ENCODE measurements at regions not wholly inside any gene's neighbourhood (a gene's known extent, or its start where the extent isn't known, plus 50 kb on each side); places are given as distances from the start of the nearest gene placed in this dataset.
"Not testable (repeated sequence)": the region's sequence is repeated elsewhere in the genome, so short reads cannot be mapped to it uniquely, and the experiment has no call there.

DNA sequence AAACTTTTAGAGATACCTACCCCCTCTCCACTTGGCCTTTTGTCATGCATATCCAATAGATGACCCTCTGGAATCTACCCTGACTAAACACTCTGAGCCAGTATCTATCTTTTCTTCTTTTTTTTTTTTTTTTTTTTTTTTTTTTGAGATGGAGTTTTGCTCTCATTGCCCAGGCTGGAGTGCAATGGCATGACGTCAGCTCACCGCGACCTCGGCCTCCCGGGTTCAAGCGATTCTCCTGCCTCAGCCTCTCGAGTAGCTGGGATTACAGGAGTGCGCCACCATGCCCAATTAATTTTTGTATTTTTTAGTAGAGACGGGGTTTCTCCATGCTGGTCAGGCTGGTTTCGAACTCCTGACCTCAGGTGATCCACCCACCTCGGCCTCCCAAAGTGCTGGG is 50.8 kb upstream of the GRIN2B start:
- DNase-seq (ENCODE audit: low spot score); intact Hi-C loops (cut with DNase I): not testable (repeated sequence)

- intact Hi-C loops (cut with DNase I), result no loop called here
- DNase-seq (ENCODE audit: low spot score), result no peak
Observed at GRCh38 chr12:14043776-14044175, 62.4 kb upstream of the GRIN2B start.

DNA sequence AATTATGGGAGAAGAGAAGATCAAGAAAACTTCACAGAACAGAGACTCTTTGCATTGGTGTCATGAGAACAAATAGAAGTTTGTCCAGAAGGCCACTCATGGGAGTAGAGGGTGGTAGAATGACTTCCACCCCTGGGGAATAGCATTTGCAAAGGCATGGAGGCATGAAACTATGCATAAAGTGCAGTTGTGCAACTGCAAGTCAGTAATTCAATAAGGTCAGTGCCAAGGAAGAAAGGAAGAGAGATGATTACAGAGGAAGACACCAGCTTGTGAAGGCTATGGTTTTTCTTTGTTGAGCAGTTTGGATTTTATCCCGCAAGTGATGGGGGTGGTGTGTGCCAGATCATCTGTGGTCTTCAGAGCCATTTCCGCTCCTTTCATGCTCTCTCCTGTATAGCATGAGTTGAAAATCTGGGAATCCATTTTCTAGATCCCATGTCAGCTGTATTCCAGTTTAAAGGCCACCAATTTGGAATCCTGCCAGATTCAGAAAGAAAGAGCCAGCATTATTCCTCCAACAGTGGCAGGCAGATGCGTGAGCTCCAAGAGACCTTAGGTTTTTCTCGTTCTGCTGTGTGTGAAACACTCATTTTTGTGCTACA is 67.6 kb upstream of the GRIN2B start:
- DNase-seq (ENCODE audit: low spot score), result no peak
- intact Hi-C loops (cut with DNase I), result no loop called here

DNA sequence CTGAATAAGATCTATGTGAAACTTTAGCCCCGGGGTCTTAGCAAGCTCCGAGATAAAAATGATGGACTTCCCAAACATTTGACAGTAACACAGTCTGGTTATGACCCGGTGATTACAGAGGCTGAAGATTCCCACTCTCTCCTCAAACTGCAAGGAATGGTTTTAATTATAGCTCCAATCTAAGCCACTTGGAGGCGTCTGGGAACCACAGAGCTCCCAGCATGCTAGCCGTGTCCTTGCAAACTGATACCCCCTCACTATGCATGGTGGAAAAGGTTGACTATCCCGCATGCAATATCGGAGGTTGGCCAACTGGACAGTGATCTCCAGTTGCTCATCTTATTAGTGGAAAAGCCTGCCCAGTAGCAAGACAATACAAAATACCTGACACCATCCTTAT is 76.5 kb upstream of the GRIN2B start:
- intact Hi-C loops (cut with DNase I), result no loop called here
- DNase-seq (ENCODE audit: low spot score), result no peak

DNA sequence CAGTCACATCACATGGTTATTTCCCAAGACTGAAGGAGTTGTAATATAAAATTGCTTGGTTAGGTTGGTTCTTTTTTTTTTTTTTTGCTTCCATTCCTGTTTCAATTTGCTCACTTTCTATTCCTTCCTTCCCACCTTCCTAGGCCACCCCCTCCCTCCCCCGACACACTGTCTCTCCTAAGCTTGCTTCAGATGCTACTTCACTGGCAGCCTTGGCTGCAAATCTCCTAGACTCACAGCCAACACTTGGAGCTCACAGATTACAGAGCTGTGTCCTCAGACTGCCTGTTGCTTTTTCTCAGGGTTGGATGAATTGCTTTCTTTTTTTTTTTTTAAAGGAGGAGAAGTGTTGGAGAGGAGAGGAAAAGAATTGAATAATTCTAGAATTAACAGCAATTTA is 77.3 kb upstream of the GRIN2B start:
- intact Hi-C loops (cut with DNase I), result no loop called here

DNA sequence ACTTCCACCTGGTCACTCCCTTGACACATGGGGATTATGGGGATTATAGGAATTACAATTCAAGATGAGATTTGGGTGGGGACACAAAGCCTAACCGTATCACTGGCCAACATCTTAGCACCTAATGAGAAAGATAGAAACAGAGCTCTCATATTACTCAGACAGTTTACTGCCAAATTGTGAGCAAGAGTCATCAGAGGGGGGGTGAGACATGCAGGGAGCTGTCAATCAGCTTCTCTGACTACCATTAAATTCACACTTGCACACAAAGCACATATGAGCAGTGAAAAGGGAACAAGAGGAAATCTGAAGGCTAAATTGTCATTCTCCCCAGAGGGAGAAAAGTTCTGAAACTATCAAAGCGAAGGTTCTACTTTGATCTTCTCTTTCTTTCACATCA is 78.1 kb upstream of the GRIN2B start:
- DNase-seq (ENCODE audit: low spot score), result no peak
- intact Hi-C loops (cut with DNase I), result no loop called here

More for the DNA sequence above, 77.3 kb upstream of the GRIN2B start:
- no peak for DNase-seq (ENCODE audit: low spot score)

- intact Hi-C loops (cut with DNase I), result no loop called here
- DNase-seq (ENCODE audit: low spot score), result no peak
Observed at GRCh38 chr12:14065616-14066015, 84.2 kb upstream of the GRIN2B start.

DNA sequence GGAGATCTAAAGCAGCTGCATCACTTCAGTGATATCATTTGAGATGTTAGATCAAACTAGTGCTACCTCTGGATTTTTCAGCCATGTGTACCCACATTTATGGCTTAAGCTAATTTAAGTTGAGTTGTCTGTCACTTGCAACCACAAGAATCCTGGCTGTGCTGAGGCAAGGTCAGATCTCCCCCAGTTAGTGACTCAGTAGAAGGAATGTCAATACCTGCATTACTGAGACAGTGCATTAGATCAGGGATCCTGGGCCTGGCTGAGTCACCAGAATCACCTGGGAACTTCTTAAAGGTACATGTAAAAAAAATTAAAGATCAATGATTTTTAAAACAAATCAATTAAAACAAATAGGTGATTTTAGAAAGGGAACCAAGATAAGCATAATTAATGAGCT is 84.6 kb upstream of the GRIN2B start:
- no peak for DNase-seq (ENCODE audit: low spot score)
- intact Hi-C loops (cut with DNase I), result no loop called here

- intact Hi-C loops (cut with DNase I), result no loop called here
- no peak for DNase-seq (ENCODE audit: low spot score)
Observed at GRCh38 chr12:14068961-14069360, 87.6 kb upstream of the GRIN2B start.

DNA sequence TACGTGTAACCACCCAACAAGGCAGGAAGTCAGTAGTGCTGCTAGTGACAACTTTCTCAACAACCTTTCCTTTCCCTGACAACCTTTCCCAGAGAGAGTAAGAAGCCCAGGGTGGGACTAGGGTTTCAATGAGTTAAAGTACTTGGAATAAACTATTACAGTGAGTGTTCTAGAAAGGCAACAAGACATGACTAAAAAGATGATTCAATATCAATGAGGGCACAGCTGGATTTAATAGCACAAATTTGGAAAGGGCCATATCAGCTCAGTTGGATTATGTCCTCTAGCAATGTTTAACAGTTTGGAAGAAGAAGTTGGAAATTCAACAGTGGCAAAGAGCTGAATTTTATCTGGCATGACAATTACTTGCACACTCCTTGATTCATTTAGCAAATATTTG is 90.4 kb upstream of the GRIN2B start:
- no peak for DNase-seq (ENCODE audit: low spot score)
- intact Hi-C loops (cut with DNase I), result no loop called here

GRCh38 chr12:14072987-14073386 is 91.6 kb upstream of the GRIN2B start:
- intact Hi-C loops (cut with DNase I), result no loop called here
- DNase-seq (ENCODE audit: low spot score), result no peak

- no peak for DNase-seq (ENCODE audit: low spot score)
- intact Hi-C loops (cut with DNase I), result no loop called here
Observed at GRCh38 chr12:14075797-14076393, 94.5 kb upstream of the GRIN2B start.

DNA sequence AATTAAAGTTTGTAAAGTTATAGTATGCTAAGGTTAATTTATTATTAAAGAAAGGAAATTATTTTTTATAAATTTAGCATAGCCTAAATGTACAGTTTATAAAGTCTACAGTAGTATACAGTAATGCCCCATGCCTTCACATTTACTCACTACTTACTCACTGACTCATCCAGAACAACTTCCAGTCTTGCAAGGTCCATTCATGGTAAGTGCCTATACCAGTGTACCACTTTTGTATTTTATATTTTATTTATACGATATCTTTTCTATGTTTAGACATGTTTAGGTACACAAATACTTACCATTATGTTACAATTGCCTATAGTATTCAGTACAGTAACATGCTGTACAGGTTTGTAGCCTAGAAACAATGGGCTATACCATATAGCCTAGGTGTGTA is 95.1 kb upstream of the GRIN2B start:
- DNase-seq (ENCODE audit: low spot score), result no peak
- intact Hi-C loops (cut with DNase I), result no loop called here

DNA sequence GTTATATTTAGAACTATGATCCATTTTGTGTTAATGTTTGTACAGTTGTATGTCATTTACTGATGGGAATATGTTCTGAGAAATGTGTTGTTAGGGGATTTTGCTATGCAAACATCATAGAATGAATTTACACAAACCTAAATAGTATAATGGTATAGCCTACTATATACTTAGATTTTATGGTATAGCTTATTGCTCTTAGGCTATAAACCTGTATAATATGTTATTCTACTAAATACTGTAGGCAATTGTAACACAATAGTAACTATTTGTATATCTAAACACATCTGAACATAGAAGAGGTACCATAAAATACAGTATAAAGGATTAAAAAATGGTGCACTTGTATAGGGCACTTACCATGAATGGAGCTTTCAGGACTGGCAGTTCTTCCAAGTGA is 105.4 kb upstream of the GRIN2B start:
- intact Hi-C loops (cut with DNase I), result no loop called here
- DNase-seq (ENCODE audit: low spot score), result no peak

- no peak for DNase-seq (ENCODE audit: low spot score)
- intact Hi-C loops (cut with DNase I), result no loop called here
Observed at GRCh38 chr12:14099994-14100393, 118.6 kb upstream of the GRIN2B start.

- DNase-seq (ENCODE audit: low spot score); intact Hi-C loops (cut with DNase I): not testable (repeated sequence)
Observed at GRCh38 chr12:14101556-14101955, 120.2 kb upstream of the GRIN2B start.

GRCh38 chr12:14111230-14111865 is 129.9 kb upstream of the GRIN2B start:
- no peak for DNase-seq (ENCODE audit: low spot score)

GRCh38 chr12:14113031-14113430 is 131.6 kb upstream of the GRIN2B start:
- DNase-seq (ENCODE audit: low spot score), result no peak
- intact Hi-C loops (cut with DNase I), result no loop called here

More at GRCh38 chr12:14111230-14111865, 129.9 kb upstream of the GRIN2B start:
- intact Hi-C loops (cut with DNase I), result no loop called here

DNA sequence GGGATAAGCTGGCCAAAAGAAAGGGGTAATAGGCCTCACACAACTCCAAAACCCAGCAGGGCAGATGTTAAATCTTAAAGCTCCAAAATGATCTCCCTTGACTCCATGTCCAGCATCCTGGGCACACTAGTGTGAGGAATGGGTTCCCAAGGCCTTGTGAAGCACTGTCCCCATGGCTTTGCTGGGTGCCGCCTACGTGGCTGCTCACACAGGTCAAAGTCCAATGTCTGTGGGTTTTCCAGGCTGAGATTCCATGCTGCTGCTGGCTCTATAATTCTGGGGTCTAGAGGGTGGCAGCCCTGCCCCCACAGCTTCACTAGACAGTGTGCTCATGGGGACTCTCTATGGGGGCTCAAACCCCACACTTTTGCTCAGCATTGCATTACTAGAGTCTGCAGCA is 145.3 kb upstream of the GRIN2B start:
- DNase-seq (ENCODE audit: low spot score), result no peak
- intact Hi-C loops (cut with DNase I), result no loop called here

DNA sequence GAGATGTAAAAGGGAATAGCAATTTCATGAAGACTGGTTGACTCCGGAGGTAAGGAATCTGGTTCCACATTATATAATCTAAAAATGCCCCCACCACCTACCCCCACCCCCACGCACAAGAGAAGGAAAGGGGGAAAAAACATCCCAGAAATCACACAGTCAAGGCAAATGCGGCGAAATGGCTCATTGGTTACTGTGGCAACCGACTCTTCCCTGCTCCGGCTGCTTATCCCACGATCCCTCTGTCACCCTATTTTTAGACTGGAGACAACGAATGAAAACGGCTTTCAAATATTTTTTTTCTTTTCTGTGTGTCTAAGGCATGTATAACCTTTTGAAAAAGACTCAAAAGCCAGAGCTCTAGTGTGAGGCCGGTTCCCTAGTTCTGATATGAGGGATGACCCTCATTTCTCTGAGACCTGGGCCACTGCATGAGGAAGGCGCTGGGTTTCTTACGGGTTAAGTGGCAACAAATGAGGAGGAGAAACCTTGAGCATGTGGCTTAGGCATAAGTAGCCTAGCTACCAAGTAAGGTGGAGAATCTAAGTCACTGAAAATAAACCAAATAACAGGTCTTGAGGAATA is 148.3 kb upstream of the GRIN2B start:
- DNase-seq (ENCODE audit: low spot score), result no peak
- intact Hi-C loops (cut with DNase I), result no loop called here

DNA sequence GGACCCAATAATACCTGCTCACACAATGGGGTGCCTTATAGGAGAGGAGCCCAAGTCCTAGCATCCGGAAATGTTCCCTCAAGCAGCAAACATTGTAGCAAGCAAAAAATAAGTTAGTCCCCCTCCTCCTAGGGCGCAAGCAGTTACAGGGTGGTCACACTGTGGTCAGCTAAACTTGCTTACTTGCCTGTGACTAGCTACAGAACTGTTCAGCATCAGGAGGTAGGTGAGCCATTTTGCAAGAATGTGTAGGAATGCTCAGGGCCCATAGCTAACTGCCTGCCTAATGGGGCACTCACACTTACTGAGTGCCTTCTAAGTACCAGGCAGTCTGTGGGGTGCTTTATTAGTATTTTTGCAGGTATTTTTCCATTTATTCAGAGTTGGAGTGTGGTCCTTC is 154.6 kb upstream of the GRIN2B start:
- DNase-seq (ENCODE audit: low spot score), result no peak
- intact Hi-C loops (cut with DNase I), result no loop called here
